OCI-LY7 (cell line): ENCODE measurements at regions not wholly inside any gene's neighbourhood (a gene's known extent, or its start where the extent isn't known, plus 50 kb on each side); places are given as distances from the start of the nearest gene placed in this dataset.

Experiments
- BruUV-seq: library from RNA; stranded (reverse); fragments of 400-500 nt; replicated peaks from 2 replicates; lab custom pipeline; 2021; lab: Mats Ljungman, UMichigan
- CTCF ChIA-PET: fragments of 300-600 bp; sonication (Branson Sonifier 250); formaldehyde crosslinking; loops from one replicate; lab custom pipeline; 2022; ENCODE audit warnings: antibody characterized with exemption; ENCODE audit not compliant: unreplicated experiment; lab: Charles Lee
- POLR2A ChIA-PET: fragments of 300-600 bp; sonication (Branson Sonifier 250); formaldehyde crosslinking; loops from one replicate; lab custom pipeline; 2022; ENCODE audit warnings: antibody characterized with exemption; lab: Charles Lee
- DNase-seq: peaks from one replicate; pipeline ENCODE4 v3.0.0-alpha.2; 2015; ENCODE audit warnings: low spot score
- H2AFZ ChIP-seq: fragments of 200-600 bp; sonication (generic), shearing (Covaris generic); 2 replicates; pipeline ENCODE4 v1.6.1; 2014; ENCODE audit warnings: mild to moderate bottlenecking, antibody characterized with exemption, low read length, moderate library complexity
- H3K27ac ChIP-seq: fragments of 200-600 bp; sonication (generic); 2 replicates; pipeline ENCODE4 v1.5.1; 2014; ENCODE audit warnings: mixed run types, low read depth, mild to moderate bottlenecking, moderate library complexity, low read length, inconsistent platforms; ENCODE audit not compliant: poor library complexity, severe bottlenecking
- H3K36me3 ChIP-seq: fragments of 200-600 bp; sonication (generic); 2 replicates; pipeline ENCODE4 v1.6.1; 2014; ENCODE audit warnings: mild to moderate bottlenecking, antibody characterized with exemption, low read length, moderate library complexity, mixed read lengths; ENCODE audit not compliant: insufficient read depth
- H3K4me1 ChIP-seq: fragments of 200-600 bp; sonication (generic); 2 replicates; pipeline ENCODE4 v1.5.1; 2014; ENCODE audit warnings: mild to moderate bottlenecking, low read length; ENCODE audit not compliant: insufficient read depth, poor library complexity, severe bottlenecking
- H3K4me2 ChIP-seq: fragments of 200-600 bp; sonication (generic); 2 replicates; pipeline ENCODE4 v1.6.1; 2014; ENCODE audit warnings: mild to moderate bottlenecking, low read length
- H3K4me3 ChIP-seq: fragments of 200-600 bp; sonication (generic); 2 replicates; pipeline ENCODE4 v1.5.1; 2014; ENCODE audit warnings: mild to moderate bottlenecking, low read depth, low read length; ENCODE audit not compliant: poor library complexity, severe bottlenecking
- H3K79me2 ChIP-seq: fragments of 200-600 bp; sonication (generic); 2 replicates; pipeline ENCODE4 v1.6.1; 2016; ENCODE audit warnings: low read depth, mild to moderate bottlenecking, low read length, moderate library complexity, mixed read lengths; ENCODE audit not compliant: insufficient read depth
- H3K9me2 ChIP-seq: fragments of 200-600 bp; sonication (generic); 2 replicates; pipeline ENCODE4 v1.6.1; 2016; ENCODE audit warnings: mild to moderate bottlenecking, low read length, mixed read lengths; ENCODE audit not compliant: insufficient read depth
- H3K9me3 ChIP-seq: fragments of 200-600 bp; sonication (generic); 2 replicates; pipeline ENCODE4 v1.6.1; 2014; ENCODE audit warnings: mild to moderate bottlenecking, mixed run types, low read length, mixed read lengths
- H4K20me1 ChIP-seq: fragments of 200-600 bp; sonication (generic); 2 replicates; pipeline ENCODE4 v1.6.1; 2014; ENCODE audit warnings: mild to moderate bottlenecking, antibody characterized with exemption, low read length, moderate library complexity, mixed read lengths; ENCODE audit not compliant: insufficient read depth
- EZH2phosphoT487 ChIP-seq: fragments of 200-600 bp; sonication (generic); IDR thresholded peaks from 2 replicates; pipeline ENCODE4 v1.6.1; 2018; ENCODE audit warnings: low read depth, borderline replicate concordance, mild to moderate bottlenecking, mixed run types, antibody characterized with exemption, low read length, moderate library complexity, mixed read lengths
- intact Hi-C: fragments of 100-400 bp; cut with micrococcal nuclease; formaldehyde crosslinking; loops from one replicate; pipeline ENCODE4 v1.10.0; 2022; ENCODE audit not compliant: unreplicated experiment
- TF ChIP-seq, protein P1 (sequence below): fragments of 200-600 bp; sonication (generic); conservative IDR thresholded peaks from 2 replicates; pipeline ENCODE4 v1.5.1; 2014; ENCODE audit warnings: mild to moderate bottlenecking, antibody characterized with exemption, low read length, moderate library complexity, mixed read lengths

DNA sequence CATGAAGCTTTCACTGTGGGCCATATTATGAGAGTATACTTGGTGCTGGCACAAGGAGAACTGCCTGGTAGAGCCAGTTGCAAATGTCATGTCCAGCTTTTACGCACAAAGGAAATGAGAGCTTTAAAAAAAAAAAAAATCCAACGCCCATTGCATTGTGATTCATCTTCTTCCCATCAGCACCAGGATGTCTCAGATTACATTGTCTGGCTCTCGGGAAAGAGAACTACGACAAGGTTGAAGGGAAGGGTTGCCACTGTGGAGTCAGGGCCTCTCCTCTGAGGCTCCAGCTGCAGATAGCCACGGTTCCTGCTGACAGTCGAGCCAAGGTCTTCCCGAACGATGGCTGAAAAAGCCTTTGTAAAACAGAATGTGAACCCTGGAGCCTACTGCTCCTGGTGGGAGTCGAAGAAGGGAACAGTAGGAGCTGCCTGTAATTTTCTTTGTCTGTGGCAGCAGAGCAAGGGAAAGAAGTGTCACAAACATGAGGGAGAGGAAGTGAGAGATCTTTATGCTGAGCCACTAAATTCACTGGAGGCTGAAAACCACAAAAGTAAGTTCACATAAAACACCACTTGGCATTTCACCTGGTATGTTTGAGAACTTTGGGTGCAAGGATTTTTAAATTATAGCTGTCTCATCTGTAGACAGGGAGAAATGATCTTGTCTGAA lies 704.7 kb downstream of the DIAPH3 start:
- POLR2A ChIA-PET: interaction anchor here (0.6 to 0.9 kb wide), 3 partner anchors 23 to 982 kb away, joined by 3 read pairs; no protein-coding TSS in a partner anchor
- no peak overlapping the region for H2AFZ ChIP-seq
- intact Hi-C loops: no loop called here

DNA sequence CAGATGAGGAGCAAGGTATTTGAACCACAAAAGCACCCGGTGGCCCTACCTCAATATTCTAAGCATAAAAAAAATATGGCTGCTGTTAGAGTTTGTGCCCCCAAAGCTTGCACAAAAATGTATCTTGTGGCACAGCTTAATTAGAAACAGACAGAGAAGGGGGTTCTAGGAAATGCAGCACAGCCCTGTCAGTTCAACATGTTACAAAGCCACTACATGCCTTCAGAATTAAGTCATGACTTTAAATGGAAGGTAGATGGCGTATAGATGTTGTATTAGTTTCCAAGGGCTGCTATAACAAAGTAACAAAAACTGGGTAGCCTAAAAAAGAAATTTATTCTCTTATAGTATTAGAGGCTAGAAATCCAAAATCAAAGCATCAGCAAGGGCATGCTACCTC lies 703.8 kb downstream of the DIAPH3 start:
- Histone ChIP-seq H2AFZ (no peak overlapping the region), H3K9me3 (no peaks in the 10 kb centered on the region), H3K79me2 (no peaks in the 10 kb centered on the region), H3K4me3 (no peak overlapping the region), H3K27ac (no peak overlapping the region), H3K9me2 (no peaks in the 10 kb centered on the region), H3K36me3 (no peaks in the 10 kb centered on the region), H3K4me2 (no peak overlapping the region), H3K4me1 (no peaks in the 10 kb centered on the region), H4K20me1 (no peaks in the 10 kb centered on the region)
- ChIA-PET POLR2A (interaction anchor here (0.6 to 0.9 kb wide), 2 partner anchors 22 to 357 kb away, joined by 3 read pairs; no protein-coding TSS in a partner anchor), CTCF (no interaction called here)
- BruUV-seq: no TSS peak
- intact Hi-C loops: no loop called here
- no peak for TF ChIP-seq EZH2phosphoT487
- TF ChIP-seq, protein P1, sequence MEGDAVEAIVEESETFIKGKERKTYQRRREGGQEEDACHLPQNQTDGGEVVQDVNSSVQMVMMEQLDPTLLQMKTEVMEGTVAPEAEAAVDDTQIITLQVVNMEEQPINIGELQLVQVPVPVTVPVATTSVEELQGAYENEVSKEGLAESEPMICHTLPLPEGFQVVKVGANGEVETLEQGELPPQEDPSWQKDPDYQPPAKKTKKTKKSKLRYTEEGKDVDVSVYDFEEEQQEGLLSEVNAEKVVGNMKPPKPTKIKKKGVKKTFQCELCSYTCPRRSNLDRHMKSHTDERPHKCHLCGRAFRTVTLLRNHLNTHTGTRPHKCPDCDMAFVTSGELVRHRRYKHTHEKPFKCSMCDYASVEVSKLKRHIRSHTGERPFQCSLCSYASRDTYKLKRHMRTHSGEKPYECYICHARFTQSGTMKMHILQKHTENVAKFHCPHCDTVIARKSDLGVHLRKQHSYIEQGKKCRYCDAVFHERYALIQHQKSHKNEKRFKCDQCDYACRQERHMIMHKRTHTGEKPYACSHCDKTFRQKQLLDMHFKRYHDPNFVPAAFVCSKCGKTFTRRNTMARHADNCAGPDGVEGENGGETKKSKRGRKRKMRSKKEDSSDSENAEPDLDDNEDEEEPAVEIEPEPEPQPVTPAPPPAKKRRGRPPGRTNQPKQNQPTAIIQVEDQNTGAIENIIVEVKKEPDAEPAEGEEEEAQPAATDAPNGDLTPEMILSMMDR: no peak
- DNase-seq: no peak

More for the DNA sequence above, 704.7 kb downstream of the DIAPH3 start:
- Histone ChIP-seq H3K79me2 (no peaks in the 10 kb centered on the region), H3K27ac (no peak overlapping the region), H3K4me2 (no peak overlapping the region), H3K4me3 (no peak overlapping the region), H3K9me3 (no peaks in the 10 kb centered on the region), H3K4me1 (no peaks in the 10 kb centered on the region), H3K9me2 (no peaks in the 10 kb centered on the region), H3K36me3 (no peaks in the 10 kb centered on the region), H4K20me1 (no peaks in the 10 kb centered on the region)
- no TSS peak for BruUV-seq
- CTCF ChIA-PET: no interaction called here
- TF ChIP-seq, protein P1: no peak
- no peak for TF ChIP-seq EZH2phosphoT487
- DNase-seq: no peak

DNA sequence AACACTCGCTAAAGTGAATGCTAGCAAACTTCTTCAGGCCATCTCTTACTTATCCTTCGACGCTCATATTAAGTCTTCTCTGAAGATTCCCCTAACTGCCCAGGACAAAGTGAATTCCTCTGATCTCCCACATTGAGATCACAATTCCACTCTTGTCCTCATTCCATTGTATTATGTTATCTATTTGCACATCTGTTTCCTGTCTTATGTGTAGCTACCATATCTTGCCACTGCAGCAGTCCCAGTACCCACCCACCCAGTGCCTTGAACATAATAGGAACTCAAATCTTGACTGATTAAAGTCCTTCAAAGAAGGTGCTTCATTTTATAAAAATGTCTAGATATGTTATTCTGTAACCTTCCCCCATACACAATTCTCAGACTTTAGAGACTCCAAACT lies 702.3 kb downstream of the DIAPH3 start:
- Histone ChIP-seq H3K4me3 (no peak overlapping the region), H3K36me3 (no peaks in the 10 kb centered on the region), H3K4me2 (no peak overlapping the region), H4K20me1 (no peaks in the 10 kb centered on the region), H3K9me2 (no peaks in the 10 kb centered on the region), H2AFZ (no peak overlapping the region), H3K79me2 (no peaks in the 10 kb centered on the region), H3K9me3 (no peaks in the 10 kb centered on the region), H3K27ac (no peak overlapping the region), H3K4me1 (no peaks in the 10 kb centered on the region)
- CTCF ChIA-PET: no interaction called here
- intact Hi-C loops: no loop called here
- no peak for TF ChIP-seq EZH2phosphoT487
- no peak for DNase-seq
- BruUV-seq: no TSS peak
- POLR2A ChIA-PET: interaction anchor here (0.7 kb wide), 2 partner anchors 40 to 416 kb away, joined by 3 to 4 read pairs; no protein-coding TSS in a partner anchor
